Muscle layer of duodenum (tissue), 2 donors: ENCODE measurements at regions not wholly inside any gene's neighbourhood (a gene's known extent, or its start where the extent isn't known, plus 50 kb on each side); places are given as distances from the start of the nearest gene placed in this dataset.

Source experiments
- H3K27ac ChIP-seq: one replicate; pipeline ENCODE4 v1.7.0; 2013; ENCODE audit warnings: mild to moderate bottlenecking, low read length
- H3K27me3 ChIP-seq: one replicate; pipeline ENCODE4 v1.7.0; 2013; ENCODE audit warnings: low read depth, mild to moderate bottlenecking, control low read depth, low read length
- H3K36me3 ChIP-seq, 2 donors: one replicate each; pipeline ENCODE4 v1.7.0; 2013; ENCODE audit warnings: low read length in 2 of 2, control low read depth in 1 of 2, mild to moderate bottlenecking in 1 of 2; ENCODE audit not compliant: insufficient read depth in 2 of 2, control insufficient read depth in 1 of 2
- H3K4me1 ChIP-seq, 2 donors: one replicate each; pipeline ENCODE4 v1.7.0; 2013; ENCODE audit warnings: low read length in 2 of 2, mild to moderate bottlenecking in 2 of 2, control low read depth in 1 of 2, moderate library complexity in 1 of 2; ENCODE audit not compliant: insufficient read depth in 2 of 2, control insufficient read depth in 1 of 2
- H3K4me3 ChIP-seq, 2 donors: one replicate each; pipeline ENCODE4 v1.7.0; 2013; ENCODE audit warnings: low read length in 2 of 2, low read depth in 1 of 2, mild to moderate bottlenecking in 1 of 2
- H3K9me3 ChIP-seq, 2 donors: one replicate each; pipeline ENCODE4 v1.7.0; 2013; ENCODE audit warnings: low read length in 2 of 2, control low read depth in 1 of 2, mild to moderate bottlenecking in 1 of 2; ENCODE audit not compliant: control insufficient read depth in 1 of 2
- donor health status: healthy.

DNA sequence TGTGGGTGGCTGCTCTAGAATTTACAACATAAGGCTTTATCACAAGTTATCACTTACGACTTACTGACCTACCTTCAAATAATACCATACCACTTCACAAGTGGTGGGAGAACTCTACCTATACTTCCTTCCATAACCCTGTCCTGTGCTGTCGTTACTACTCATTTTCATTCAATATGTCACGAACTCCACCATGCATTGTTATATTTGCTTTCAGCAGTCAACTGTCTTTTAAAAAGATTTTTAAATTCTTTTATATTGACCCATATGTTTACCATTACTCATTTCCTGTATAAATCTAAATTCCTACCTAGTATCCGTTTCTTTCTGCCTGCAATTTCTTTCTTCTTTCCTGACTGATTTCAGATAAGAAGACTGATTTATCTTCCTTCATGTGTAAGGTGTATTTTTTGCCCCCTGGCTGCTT lies 200.0 kb downstream of the KLF12 start:
- no peaks in the 10 kb centered on the region for H3K4me1 ChIP-seq
- no peaks in the 10 kb centered on the region for H3K27me3 ChIP-seq
- H3K9me3 ChIP-seq = no peaks in the 10 kb centered on the region
- no peaks in the 10 kb centered on the region for H3K36me3 ChIP-seq
- no peak overlapping the region for H3K4me3 ChIP-seq
- no peak overlapping the region for H3K27ac ChIP-seq

GRCh38 chr13:73933795-73934194 lies 200.4 kb downstream of the KLF12 start:
- no peaks in the 10 kb centered on the region for H3K27me3 ChIP-seq
- H3K4me1 ChIP-seq = no peaks in the 10 kb centered on the region
- no peaks in the 10 kb centered on the region for H3K9me3 ChIP-seq
- H3K36me3 ChIP-seq = no peaks in the 10 kb centered on the region
- no peak overlapping the region for H3K4me3 ChIP-seq
- no peak overlapping the region for H3K27ac ChIP-seq

GRCh38 chr13:73932091-73932490 lies 202.1 kb downstream of the KLF12 start:
- Histone ChIP-seq H3K4me1 (no peaks in the 10 kb centered on the region), H3K27me3 (no peaks in the 10 kb centered on the region), H3K36me3 (no peaks in the 10 kb centered on the region), H3K27ac (no peak overlapping the region), H3K4me3 (no peak overlapping the region), H3K9me3 (no peaks in the 10 kb centered on the region)

GRCh38 chr13:73929287-73929932 lies 204.8 kb downstream of the KLF12 start:
- Histone ChIP-seq H3K36me3 (no peaks in the 10 kb centered on the region), H3K4me1 (no peaks in the 10 kb centered on the region), H3K9me3 (no peaks in the 10 kb centered on the region), H3K4me3 (no peak overlapping the region), H3K27me3 (no peaks in the 10 kb centered on the region), H3K27ac (no peak overlapping the region)

DNA sequence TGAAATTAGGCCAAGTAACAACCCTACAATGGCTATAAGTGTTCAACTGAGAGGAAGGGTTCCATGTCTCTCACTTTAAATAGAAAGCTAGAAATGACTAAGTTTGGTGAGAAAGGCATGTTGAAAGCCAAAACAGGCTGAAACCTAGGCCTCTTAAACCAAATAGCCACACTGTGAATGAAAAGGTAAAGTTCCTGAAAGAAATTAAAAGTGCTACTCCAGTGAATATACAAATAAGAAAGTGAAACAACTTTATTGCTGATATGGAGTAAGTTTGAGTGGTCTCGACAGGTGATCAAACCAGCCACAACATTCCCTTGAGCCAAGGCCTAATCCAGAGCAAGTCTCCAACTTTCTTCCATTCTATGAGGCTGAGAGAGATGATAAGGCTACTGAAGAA lies 209.6 kb downstream of the KLF12 start:
- no peaks in the 10 kb centered on the region for H3K27me3 ChIP-seq

GRCh38 chr13:73922493-73923393 lies 211.5 kb downstream of the KLF12 start:
- no peaks in the 10 kb centered on the region for H3K9me3 ChIP-seq
- no peak overlapping the region for H3K4me3 ChIP-seq
- H3K27me3 ChIP-seq = no peaks in the 10 kb centered on the region
- H3K36me3 ChIP-seq = no peaks in the 10 kb centered on the region
- H3K4me1 ChIP-seq = peaks cover 0 to 4% of the 10 kb centered on the region in 2 donors
- H3K27ac ChIP-seq = no peak overlapping the region

More for the DNA sequence above, 209.6 kb downstream of the KLF12 start:
- H3K36me3 ChIP-seq = no peaks in the 10 kb centered on the region
- no peak overlapping the region for H3K27ac ChIP-seq
- H3K4me1 ChIP-seq = peaks cover 0 to 4% of the 10 kb centered on the region in 2 donors
- H3K9me3 ChIP-seq = no peaks in the 10 kb centered on the region
- no peak overlapping the region for H3K4me3 ChIP-seq

DNA sequence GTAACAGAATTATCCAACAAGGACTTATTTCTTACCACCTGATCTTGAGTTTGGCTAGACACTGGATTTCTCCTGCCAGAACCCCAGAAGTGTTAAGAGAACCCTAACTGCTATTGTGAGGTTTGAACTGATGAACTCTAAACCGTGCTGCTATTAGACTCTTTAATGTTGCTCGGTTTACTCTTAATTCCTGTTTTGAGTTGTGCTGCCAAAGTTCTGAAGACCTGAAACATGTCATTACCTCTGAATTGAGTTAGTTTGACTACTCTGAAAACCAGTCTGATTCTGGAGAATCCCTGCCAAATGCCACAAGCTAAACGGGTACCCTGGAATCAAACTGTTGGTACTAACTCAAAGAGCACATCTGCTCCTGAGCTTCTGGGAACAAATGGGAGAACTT lies 215.5 kb downstream of the KLF12 start:
- H3K9me3 ChIP-seq = no peaks in the 10 kb centered on the region
- no peaks in the 10 kb centered on the region for H3K27me3 ChIP-seq
- no peak overlapping the region for H3K4me3 ChIP-seq
- no peak overlapping the region for H3K27ac ChIP-seq
- peaks cover 4 to 12% of the 10 kb centered on the region in 2 donors for H3K4me1 ChIP-seq
- H3K36me3 ChIP-seq = no peaks in the 10 kb centered on the region

GRCh38 chr13:73913751-73914518 lies 220.3 kb downstream of the KLF12 start:
- H3K4me3 ChIP-seq = peak overlapping the region in 1 of 2 donors; percentile 36
- no peaks in the 10 kb centered on the region for H3K9me3 ChIP-seq
- H3K27me3 ChIP-seq = no peaks in the 10 kb centered on the region
- H3K36me3 ChIP-seq = no peaks in the 10 kb centered on the region
- peaks cover 4 to 13% of the 10 kb centered on the region in 2 donors for H3K4me1 ChIP-seq
- no peak overlapping the region for H3K27ac ChIP-seq

GRCh38 chr13:73913079-73913740 lies 221.0 kb downstream of the KLF12 start:
- Histone ChIP-seq H3K27ac (peak overlapping the region; percentile 39), H3K27me3 (no peaks in the 10 kb centered on the region), H3K9me3 (no peaks in the 10 kb centered on the region), H3K4me1 (peaks cover 4 to 13% of the 10 kb centered on the region in 2 donors), H3K36me3 (no peaks in the 10 kb centered on the region), H3K4me3 (no peak overlapping the region)

GRCh38 chr13:73911361-73911760 lies 222.8 kb downstream of the KLF12 start:
- Histone ChIP-seq H3K4me1 (peaks cover 4 to 13% of the 10 kb centered on the region in 2 donors), H3K4me3 (no peak overlapping the region), H3K27me3 (no peaks in the 10 kb centered on the region), H3K9me3 (no peaks in the 10 kb centered on the region), H3K36me3 (no peaks in the 10 kb centered on the region), H3K27ac (no peak overlapping the region)

GRCh38 chr13:73910733-73911132 lies 223.5 kb downstream of the KLF12 start:
- Histone ChIP-seq H3K27me3 (no peaks in the 10 kb centered on the region), H3K9me3 (no peaks in the 10 kb centered on the region), H3K4me3 (no peak overlapping the region), H3K4me1 (peaks cover 4 to 13% of the 10 kb centered on the region in 2 donors), H3K36me3 (no peaks in the 10 kb centered on the region), H3K27ac (no peak overlapping the region)
